Lower leg skin (tissue), 3 donors: ENCODE measurements at regions not wholly inside any gene's neighbourhood (a gene's known extent, or its start where the extent isn't known, plus 50 kb on each side); places are given as distances from the start of the nearest gene placed in this dataset.

Source experiments
- CTCF ChIP-seq, 3 donors: fragments of 450-650 bp; IDR thresholded peaks; one replicate each; pipeline ENCODE4 v1.5.1; 2016; ENCODE audit warnings: antibody characterized with exemption in 3 of 3, mild to moderate bottlenecking in 3 of 3, moderate library complexity in 2 of 3
- POLR2A ChIP-seq, 2 donors: fragments of 450-650 bp; IDR thresholded peaks; one replicate each; pipeline ENCODE4 v1.6.1; 2016 to 2017; ENCODE audit warnings: antibody characterized with exemption in 2 of 2, mild to moderate bottlenecking in 1 of 2, moderate library complexity in 1 of 2

- TF ChIP-seq POLR2A (IDR thresholded peaks at IDR 0.05) = no peak
- TF ChIP-seq CTCF (IDR thresholded peaks at IDR 0.05) = no peak
Measured at GRCh38 chr3:101939361-101940049, 90.2 kb downstream of the NFKBIZ start.
